ENCODE measurements at regions not wholly inside any gene's neighbourhood (a gene's known extent, or its start where the extent isn't known, plus 50 kb on each side); places are given as distances from the start of the nearest gene placed in this dataset.

DNA sequence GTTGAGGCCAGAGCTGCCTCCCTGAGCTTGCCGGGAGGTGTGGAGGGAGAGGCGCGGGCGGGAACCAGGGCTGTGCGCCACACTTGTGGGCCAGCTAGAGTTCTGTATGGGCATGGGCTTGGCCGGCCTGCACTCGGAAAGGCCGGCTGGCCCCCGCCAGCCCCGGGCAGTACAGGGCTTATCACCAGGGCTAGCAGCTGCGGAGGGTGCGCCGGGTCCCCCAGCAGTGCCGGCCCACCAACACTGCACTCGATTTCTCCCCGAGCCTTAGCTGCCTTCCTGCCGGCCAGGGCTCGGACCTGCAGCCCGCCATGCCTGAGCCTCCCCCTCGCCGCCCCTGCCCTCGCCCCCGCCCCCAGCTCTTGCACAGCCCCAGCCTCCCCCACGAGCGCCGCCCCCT lies 472.7 kb downstream of the TFAP2A start:
- DNase-seq (ENCODE audit: low read depth in 2 of 2) = no peak

DNA sequence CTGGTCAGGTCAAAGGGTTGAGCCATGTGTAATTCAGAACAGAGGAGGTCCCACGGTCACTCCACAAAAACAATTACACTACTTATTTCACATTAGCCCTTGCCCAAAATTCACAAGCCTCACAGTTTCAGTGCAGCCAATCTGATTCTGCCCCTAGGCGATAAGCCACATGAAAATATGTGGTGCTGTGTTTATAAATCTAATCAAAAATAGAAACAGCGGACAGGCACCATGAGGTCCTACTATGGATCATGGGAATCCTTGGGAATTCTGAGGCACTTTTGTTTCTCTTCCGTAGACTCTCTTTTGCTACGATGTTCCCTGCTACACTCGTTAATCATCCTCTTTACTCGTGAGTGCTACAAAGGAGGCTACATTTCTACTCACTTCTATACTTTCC lies 476.1 kb downstream of the TFAP2A start:
- no peak for DNase-seq (ENCODE audit: low read depth in 2 of 2)

DNA sequence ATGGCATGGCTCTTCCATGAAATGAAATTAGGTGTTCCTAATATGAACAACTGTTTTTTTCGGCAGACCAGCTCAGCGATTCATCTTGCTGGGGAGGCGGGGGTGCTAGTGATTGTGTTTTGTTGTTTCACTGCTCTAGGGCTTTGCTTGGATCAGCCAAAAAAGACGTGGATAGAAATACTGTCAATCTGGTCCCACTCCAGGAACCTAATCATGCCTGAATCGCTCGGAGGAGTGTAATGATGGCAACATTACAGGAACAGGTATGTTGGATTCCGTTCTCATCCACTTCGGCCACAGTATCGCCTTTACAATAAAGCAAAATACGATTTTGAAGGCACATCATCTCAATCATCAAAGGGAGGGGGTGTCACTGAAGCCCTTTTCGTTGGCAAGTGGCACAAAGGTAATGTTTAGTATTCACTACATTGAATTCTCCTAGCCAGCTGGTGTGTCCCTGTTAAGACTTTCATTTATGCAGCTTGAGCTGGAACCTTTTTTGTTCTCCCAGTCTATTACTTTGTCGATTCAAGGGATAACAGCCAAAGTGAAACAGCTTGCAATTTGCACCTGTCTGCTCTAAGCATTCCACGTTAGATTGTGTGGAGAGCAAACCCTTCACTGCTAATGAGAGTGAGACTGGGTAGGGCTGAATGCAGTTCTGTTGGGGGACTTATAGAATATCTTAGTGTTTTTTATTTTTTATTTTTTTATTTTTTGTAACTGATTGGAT lies 477.7 kb downstream of the TFAP2A start:
- DNase-seq (ENCODE audit: low read depth in 2 of 2) = no peak

DNA sequence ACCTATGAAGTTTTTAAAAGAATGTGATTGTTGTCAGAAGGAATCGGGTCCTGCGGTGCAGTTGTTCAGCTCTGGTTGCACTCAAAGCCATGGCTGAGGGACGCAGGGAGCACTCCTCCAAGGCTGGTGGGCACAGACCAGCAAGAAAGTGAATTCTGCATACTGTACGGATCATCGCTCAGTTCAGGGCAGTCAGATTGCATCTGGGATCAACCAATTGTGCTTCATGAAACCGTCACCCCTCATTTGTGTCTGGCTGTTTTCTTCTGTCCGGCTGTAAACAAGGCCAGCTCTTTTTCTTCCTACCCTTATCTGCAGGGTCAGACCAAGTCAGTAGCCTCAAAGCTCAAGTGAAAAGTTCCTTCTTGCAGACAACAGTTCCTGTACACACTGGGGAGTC lies 478.3 kb downstream of the TFAP2A start:
- DNase-seq (ENCODE audit: low read depth in 2 of 2) = no peak

DNA sequence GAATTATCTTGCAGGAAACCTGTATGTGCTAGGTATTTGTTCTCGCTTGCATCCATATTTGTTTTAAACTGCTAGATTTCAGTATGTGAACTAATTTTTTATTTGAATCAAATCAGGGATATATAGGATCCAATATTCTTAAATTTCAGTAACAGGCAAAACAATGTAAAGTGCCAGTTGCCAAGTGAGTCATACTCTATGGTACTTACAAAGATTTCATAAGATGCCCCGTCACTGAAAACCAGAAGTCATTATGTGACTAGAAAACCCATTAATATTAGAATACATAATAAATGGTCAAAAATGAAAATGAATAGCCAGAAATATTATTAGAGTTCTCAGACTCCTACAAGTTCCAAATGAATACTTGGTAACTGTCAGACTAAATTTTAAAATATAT lies 481.2 kb downstream of the TFAP2A start:
- DNase-seq (ENCODE audit: low read depth in 2 of 2) = no peak

DNA sequence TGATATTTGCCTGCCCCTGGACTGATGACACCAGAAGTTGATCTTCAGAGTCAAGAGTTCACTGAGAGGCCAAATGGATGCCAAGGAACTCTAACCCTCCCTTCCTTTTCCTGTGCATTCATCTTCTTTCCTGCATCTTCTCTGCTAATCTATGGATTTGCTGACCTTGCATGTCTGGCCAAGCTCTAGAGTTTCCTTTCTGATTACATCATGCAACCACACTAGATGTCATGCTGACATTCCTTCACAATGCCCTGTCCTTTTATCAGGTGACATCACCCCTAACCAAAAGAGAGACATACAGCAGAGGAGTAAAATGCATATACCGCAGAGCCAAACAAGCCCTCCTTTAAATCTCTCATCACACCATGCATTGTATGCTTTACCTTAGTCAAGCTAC lies 487.6 kb downstream of the TFAP2A start:
- no peak for DNase-seq (ENCODE audit: low read depth in 2 of 2)

DNA sequence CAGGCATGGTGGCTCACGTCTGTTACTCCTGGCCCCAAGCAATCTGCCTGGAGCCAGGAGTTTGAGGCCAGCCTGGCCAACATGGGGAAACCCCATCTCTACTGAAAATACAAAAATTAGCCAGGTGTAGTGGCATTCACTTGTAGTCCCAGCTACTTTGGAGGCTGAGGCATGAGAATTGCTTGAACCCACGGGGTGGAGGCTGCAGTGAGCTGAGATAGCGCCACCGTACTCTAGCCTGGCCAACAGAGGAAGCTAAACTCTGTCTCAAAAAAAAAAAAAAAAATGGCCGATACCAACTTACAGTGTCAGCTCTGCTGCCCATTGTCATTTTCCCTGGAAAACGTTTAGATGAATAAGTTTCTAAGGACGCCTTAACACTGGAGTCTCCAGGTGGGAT lies 489.9 kb downstream of the TFAP2A start:
- DNase-seq (ENCODE audit: low read depth in 2 of 2) = no peak

DNA sequence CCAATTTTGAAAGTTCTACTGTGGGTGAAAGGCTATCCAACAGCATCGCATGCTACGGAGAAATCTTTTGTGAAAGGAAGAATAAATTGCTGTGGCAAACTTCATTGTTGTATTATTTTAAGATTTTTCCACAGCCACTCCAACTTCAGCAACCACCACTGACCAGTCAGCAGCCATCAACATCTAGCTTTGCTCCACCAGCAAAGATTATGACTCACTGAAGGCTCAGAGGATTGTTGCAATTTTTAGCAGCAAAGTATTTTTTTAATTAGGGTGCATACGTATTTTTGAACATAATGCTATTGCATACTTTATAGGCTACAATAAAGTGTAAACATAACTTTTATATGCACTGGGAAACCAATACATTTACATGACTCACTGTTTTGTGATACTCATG lies 493.5 kb downstream of the TFAP2A start:
- DNase-seq (ENCODE audit: low read depth in 2 of 2) = no peak

DNA sequence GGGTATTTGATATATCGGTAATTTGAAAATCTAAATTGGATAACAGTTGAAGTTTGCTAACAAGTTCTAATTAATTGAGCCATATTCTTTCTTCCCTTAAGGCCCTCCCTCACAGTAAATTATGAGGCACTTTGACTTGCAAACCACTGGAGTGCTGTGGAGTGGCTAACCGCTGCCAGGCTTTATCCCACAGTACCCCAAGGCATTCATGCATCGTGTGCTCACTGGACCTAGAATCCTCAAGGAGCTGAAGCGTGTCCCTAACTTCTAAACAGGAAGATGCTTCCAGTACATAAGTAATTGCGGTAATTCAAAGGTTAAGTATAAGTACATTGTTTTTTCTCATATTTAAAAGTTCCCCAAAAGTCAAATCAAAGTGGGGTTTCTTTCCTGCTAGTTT lies 499.9 kb downstream of the TFAP2A start:
- no peak for DNase-seq (ENCODE audit: low read depth in 2 of 2)

DNA sequence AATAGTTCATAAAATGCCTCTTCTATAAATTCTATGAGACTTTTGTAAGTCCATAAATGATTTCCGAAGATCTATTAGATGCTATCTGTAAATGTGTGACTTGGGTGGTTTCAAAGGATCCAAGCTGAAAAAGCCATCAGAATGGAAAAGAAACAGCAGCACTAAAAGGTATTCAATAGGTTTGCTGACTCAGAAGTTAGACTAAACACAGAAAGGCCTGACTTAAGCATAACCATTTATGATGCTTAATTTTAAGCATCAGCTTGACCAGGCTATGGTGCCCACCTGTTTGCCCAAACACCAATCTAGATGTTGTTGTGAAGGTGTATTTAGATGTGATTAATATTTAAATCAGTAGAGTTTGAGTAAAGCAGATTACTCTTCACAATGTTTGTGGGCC lies 513.5 kb downstream of the TFAP2A start:
- no peak for DNase-seq (ENCODE audit: low read depth in 2 of 2)

DNA sequence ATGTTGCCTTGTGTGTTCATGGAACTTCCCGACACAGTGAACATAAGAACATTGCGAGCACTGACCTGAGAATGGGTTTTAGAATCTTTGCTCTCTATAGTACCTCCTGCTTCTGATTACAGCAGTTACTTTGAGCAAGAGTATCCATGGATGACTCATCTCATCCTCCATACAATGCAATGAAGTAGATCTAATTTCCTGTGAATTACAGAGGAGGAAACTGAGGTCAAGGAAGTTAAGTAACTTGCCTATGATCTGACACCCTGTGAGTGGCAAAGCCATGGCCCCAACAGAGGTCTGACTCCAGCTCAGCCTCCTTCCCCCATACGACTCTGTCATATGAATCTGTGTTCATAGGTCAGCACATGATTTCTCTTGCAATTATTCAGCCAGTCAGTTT lies 518.1 kb downstream of the TFAP2A start:
- no peak for DNase-seq (ENCODE audit: low read depth in 2 of 2)

DNA sequence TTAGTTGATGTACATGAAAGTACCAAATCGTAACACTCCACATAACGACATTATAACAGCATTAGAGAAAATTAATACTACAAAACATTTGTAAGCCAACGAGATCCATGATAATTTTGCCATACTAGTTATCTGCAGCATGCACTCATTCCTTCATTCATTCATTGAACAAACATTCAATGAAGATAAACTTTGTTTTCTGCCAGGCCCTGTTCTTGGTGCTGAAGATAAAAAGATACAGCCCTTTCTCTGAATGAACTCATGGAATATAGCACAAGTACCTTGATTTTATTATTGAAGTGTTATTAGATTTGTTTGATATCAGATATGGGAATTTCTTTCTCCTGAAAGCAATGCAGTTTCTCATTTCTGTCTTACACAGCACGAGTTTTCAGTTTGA lies 524.0 kb downstream of the TFAP2A start:
- no peak for DNase-seq (ENCODE audit: low read depth in 2 of 2)

DNA sequence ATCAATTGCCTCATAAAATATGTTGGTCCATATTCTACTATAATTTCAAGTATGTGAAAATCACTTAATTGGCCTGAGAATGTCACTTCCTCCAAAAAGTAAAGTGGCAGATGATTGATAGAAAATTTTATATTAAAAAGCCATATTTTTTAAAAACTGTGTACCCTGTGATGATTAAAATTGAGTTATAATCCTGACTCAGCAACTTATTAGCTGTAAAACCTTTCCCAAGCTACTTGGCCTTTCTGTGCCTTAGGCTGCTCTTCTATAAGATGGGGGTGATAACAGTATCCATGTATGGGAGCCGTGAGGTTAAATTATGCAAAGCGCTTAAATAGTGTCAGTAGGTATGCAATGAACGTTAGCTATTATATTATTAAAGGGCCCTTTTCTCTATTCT lies 524.4 kb downstream of the TFAP2A start:
- DNase-seq (ENCODE audit: low read depth in 2 of 2) = no peak

DNA sequence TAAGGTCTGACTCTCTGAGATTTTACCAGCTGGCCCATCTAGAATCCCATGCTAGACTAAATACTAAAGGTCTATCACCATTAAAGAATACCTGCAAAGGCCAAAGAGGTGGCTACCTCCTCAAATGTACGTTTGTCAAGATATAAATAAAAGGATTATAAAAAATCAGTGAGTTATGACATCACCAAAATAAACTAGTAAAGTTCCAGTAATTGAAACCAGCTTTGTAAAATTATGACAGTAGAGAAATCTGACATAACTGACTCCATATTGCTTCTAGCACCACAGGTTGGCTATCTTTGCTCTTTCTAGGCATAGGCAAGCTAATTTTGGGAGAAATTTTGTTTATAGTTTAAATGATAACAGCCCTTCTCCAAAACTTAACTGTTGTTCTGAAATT lies 536.3 kb downstream of the TFAP2A start:
- DNase-seq (ENCODE audit: low read depth in 2 of 2) = no peak

DNA sequence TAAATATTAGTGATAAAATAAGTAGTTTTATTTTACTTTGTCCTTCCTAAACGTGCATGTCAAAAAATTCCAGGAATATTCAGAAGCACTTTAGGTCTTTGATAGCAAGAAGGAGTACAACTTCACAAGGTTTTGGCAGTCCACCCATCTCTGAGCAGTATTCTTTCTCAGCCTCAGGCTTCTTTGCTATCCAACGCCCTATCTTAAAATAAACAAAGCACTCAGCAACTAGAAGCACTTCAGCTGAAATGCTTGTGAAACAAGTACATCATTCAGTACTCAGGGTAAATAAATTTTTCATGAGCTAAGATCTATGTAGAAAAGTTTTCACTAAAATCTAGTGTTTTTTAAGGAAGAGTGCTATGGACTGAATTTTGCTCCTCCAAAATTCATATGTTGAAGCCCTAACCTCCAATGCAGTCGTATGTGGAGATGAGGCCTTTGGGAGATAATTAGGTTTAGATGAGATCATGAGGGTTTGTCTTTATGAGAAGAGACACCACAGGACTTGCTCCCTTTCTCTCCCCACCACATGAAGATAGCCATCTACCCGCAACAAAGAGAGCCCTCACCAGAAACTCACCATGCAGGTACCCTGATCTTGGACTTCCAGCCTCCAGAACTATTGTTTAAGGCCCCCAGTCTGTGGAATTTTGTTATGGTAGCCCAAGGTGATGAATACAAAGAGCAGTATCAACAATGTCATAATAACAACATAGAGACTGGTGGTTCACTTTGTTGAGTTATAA lies 539.1 kb downstream of the TFAP2A start:
- DNase-seq (ENCODE audit: low read depth in 2 of 2) = no peak

DNA sequence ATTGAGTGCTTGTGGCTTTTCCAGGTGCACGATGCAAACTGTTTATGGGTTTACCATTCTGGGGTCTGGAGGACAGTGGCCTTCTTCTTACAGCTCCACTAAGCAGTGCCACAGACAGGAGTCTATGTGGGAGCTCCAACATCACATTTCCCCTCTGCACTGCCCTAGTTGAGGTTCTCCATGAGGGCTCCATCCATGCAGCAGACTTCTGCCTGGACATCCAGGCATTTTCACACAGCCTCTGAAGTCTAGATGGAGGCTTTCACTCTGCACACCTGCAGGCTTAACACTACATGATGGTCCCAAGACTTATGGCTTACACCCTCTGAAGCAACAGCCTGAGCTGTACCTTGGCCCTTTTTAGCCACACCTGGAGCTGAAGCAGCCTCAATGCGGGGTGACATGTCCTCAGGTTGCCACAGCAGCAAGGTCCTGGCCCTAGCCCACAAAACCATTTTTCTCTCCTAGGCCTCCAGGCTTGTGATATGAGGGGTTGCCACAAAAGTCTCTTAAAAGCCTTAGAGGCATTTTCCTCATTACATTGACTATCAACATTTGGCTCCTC lies 552.2 kb downstream of the TFAP2A start:
- no peak for DNase-seq (ENCODE audit: low read depth in 2 of 2)

DNA sequence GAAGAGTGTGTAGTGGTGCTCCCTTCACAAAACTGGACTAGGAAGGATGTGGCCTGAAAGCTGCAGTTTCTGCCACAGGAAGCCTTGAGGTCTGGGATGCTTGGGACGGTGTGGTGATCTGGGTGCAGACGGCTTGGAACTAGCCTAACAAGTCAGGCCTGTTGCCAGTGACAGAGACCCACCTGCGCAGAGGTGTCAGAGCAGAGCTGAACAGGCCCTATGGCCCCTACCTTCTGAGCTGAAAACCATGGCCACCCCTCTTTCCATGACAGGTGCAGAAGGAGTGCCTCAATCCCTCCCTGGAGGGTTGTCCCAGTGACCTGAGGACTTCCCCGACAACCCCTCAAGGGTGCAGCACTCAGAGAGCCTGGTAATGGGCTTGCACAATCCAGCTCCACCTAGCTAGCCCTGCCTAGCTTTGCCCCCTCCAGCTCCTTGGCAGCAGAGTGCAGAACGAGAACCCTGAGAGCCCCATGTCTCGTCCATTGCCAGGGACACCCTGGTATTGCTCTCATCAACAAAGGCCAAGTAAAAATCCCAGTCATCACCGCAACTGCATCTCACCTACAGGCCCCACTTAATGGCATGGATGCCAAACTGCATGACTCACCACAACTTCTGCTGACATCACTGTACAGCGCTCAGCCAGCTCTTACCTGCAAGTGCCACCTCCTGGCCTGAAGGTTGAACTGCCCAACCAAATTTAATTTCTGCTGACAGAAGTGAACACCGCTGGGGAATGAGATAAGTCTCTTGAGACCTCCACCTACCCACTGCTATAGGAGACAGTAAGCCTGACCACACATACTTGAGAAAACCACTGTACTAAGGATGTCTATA lies 563.1 kb downstream of the TFAP2A start:
- DNase-seq (ENCODE audit: low read depth in 2 of 2) = no peak

DNA sequence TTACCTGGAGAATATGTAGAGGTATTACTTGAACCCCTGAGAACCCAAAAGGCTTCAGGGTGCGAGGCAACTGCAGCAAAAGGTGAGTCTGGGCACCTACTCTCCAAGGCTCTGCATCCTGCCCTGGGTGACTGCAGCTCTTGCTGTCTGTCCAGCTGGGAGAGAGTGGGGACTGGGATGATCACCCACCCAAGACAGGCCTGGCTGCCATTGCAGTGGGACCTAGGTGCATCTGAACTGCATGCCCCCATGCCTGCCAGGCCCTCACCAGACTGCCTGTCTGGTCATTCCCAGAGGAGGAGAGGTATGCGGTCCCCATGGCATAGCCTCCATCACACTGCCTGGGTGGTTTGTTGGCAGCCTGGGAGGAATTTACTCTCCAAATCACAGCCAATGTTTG lies 563.9 kb downstream of the TFAP2A start:
- DNase-seq (ENCODE audit: low read depth in 2 of 2) = no peak

DNA sequence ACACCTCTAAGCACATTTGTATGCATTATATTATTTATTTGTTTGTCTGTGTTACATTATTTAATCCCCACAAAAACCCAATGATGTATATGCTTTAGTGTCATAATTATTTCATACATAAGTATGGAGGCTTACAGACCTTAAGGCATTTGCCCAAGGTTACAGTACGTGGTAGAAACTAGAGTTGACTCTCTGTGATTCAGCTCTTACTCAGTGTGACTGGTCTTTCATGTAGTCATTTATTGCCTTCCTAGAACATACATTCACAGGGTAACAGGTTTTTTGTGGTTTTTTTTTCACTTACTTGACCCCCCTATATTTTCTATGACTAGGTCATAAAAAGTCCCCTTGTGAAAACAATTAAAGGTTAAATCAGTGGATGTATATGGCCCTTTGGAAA lies 566.8 kb downstream of the TFAP2A start:
- no peak for DNase-seq (ENCODE audit: low read depth in 2 of 2)

DNA sequence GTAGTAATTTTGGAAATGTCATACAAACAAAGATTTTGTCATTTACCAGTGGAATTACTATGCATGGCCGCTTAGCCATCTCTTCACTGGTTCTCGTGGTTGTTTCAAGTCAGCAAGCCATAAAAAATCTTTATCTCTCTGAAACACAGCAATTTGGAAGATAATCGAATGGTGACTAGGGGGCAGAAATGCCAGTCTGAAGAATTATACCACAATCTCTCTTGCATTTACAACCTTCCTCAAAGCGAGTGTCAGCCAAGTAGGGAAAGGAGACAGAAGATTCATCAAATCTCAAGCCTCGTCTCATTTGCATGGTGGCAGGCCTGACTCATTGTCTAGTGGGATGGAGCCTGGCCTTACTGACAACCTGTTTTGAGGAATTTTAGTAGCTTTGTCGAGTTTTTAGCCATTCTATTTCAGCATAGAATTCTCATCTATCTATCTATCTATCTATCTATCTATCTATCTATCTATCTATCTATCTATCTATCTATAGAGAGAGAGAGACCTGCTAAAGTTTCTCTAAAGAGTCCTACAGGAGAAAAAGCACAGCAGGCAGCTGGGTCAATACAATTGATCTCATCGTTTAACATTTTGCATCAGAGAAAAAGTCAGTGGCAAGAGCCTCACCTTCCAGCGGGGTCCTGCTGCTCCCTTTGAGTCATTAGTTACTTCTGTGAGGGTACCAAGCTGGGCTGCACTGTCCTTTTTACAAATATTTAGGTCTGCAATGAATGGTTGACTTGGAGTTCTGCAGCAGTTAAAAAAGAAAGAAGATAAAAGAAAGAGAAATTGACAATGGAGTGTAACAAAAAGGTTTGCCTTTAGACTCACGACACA lies 572.8 kb downstream of the TFAP2A start:
- DNase-seq (ENCODE audit: low read depth in 2 of 2) = no peak

DNA sequence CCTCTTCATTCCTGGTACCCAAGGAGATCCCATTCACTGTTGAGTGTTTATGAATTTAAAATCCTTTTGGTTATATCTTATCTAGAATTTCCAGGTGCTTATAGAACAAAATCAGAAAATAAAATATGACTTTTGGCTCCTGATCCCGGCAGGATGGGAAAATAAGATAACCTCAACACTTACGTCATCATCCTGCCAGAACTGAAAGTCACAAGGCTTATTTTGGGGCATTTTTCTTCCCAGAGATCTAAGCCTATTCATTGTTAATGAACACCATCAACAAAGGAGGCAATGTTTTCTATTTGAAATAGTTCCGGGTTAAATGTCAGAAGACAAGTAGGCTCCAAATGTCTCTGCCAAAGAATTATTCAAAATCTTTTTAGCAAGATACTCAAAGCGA lies 580.6 kb downstream of the TFAP2A start:
- no peak for DNase-seq (ENCODE audit: low read depth in 2 of 2)

DNA sequence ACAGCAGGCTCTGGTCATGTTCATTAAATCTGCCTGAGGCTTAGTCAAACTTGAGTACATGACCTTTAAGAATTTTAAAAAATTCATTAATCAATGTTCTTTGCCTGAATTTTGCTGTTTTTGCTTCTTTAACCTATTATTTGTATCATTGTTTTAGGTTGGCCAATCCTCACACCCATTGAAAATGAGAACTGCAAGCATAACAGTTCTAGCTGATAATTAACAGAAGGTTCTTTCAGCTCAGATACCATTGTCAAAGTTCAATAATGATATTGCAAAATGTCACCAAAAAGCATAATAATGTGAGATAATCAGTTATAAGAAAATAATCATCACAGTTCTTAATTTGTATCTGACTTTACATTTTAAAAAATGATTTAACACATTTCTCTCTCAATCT lies 583.1 kb downstream of the TFAP2A start:
- DNase-seq (ENCODE audit: low read depth in 2 of 2) = no peak
